ENCODE measurements at regions not wholly inside any gene's neighbourhood (a gene's known extent, or its start where the extent isn't known, plus 50 kb on each side); places are given as distances from the start of the nearest gene placed in this dataset.

- Histone ChIP-seq H3K27me3 (ENCODE audit: control insufficient read depth in 3 of 3, insufficient read depth in 3 of 3, low read length in 2 of 3) (no peaks in the 10 kb centered on the region), H3K36me3 (ENCODE audit: control insufficient read depth in 4 of 4, insufficient read depth in 4 of 4, low read length in 4 of 4) (no peaks in the 10 kb centered on the region), H3K27ac (ENCODE audit: low read depth in 1 of 2, low read length in 1 of 2) (no peak overlapping the region), H3K4me3 (no peak overlapping the region), H3K9ac (ENCODE audit: insufficient read depth in 1 of 2, low read length in 2 of 2) (no peak overlapping the region), H3K9me3 (ENCODE audit: control insufficient read depth in 4 of 4, insufficient read depth in 3 of 4, low read length in 3 of 4) (peaks cover 0 to 3% (median under 1%) of the 10 kb centered on the region in 4 donors), H3K4me1 (ENCODE audit: control insufficient read depth in 5 of 5, insufficient read depth in 5 of 5, low read length in 5 of 5) (peaks cover 0 to 17% (median 4%) of the 10 kb centered on the region in 5 donors)
- TF ChIP-seq, protein P1, sequence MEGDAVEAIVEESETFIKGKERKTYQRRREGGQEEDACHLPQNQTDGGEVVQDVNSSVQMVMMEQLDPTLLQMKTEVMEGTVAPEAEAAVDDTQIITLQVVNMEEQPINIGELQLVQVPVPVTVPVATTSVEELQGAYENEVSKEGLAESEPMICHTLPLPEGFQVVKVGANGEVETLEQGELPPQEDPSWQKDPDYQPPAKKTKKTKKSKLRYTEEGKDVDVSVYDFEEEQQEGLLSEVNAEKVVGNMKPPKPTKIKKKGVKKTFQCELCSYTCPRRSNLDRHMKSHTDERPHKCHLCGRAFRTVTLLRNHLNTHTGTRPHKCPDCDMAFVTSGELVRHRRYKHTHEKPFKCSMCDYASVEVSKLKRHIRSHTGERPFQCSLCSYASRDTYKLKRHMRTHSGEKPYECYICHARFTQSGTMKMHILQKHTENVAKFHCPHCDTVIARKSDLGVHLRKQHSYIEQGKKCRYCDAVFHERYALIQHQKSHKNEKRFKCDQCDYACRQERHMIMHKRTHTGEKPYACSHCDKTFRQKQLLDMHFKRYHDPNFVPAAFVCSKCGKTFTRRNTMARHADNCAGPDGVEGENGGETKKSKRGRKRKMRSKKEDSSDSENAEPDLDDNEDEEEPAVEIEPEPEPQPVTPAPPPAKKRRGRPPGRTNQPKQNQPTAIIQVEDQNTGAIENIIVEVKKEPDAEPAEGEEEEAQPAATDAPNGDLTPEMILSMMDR (IDR thresholded peaks at IDR 0.05; ENCODE audit: control extremely low read depth, extremely low read depth), result no peak
- 86 to 92% methylated on average over 17 to 18 of the region's 18 CpGs for WGBS, 2 donors
- ATAC-seq (ENCODE audit: insufficient read depth, low FRiP score), result no peak
- no peak for DNase-seq
These were observed 64.6 kb downstream of the LINC01488 start for GRCh38 chr11:69545976-69546617.

DNA sequence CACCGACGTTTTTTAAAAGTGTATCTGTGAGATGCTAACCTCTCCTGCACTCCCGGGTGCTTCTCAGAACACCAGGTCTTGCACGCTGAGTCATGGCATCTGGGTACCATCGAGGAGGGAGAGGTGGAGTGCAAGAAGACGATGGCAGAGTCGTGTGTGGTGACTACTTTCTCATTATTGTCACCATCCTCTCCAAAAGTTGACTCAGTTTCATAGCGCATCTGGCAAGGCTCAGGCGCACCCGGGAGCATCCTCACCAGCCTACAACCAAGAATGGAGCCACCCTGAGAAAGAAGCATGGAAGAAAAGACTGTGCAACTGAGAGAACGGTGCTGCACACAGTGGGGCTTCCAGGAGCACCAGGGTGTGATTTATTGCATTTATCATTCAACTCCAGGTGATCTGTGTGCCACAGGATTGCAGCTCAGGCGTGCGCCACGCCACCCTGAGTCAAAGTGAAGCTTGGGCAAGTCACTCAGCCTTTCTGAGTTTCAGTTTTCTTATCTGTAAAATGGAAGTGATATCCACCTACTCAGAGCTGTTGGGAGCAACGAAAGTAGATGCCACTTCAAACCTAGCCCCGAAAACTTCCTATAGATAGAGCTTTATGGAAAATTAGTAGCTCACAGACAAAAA, 65.4 kb downstream of the LINC01488 start:
- H3K27ac ChIP-seq (ENCODE audit: low read depth in 1 of 2, low read length in 1 of 2), result no peak overlapping the region
- H3K27me3 ChIP-seq (ENCODE audit: control insufficient read depth in 3 of 3, insufficient read depth in 3 of 3, low read length in 2 of 3), result no peaks in the 10 kb centered on the region
- no peaks in the 10 kb centered on the region for H3K36me3 ChIP-seq (ENCODE audit: control insufficient read depth in 4 of 4, insufficient read depth in 4 of 4, low read length in 4 of 4)
- WGBS, 2 donors, result 83 to 87% methylated on average over 16 of the region's 16 CpGs
- peaks cover 0 to 10% (median 1%) of the 10 kb centered on the region in 5 donors for H3K4me1 ChIP-seq (ENCODE audit: control insufficient read depth in 5 of 5, insufficient read depth in 5 of 5, low read length in 5 of 5)
- DNase-seq (no peak), ATAC-seq (ENCODE audit: insufficient read depth, low FRiP score) (no peak)
- no peak overlapping the region for H3K9ac ChIP-seq (ENCODE audit: insufficient read depth in 1 of 2, low read length in 2 of 2)
- TF ChIP-seq, protein P1 (IDR thresholded peaks at IDR 0.05; ENCODE audit: control extremely low read depth, extremely low read depth), result no peak
- H3K4me3 ChIP-seq, result no peak overlapping the region
- peaks cover 0 to 6% (median under 1%) of the 10 kb centered on the region in 4 donors for H3K9me3 ChIP-seq (ENCODE audit: control insufficient read depth in 4 of 4, insufficient read depth in 3 of 4, low read length in 3 of 4)

- Histone ChIP-seq H3K27me3 (ENCODE audit: control insufficient read depth in 3 of 3, insufficient read depth in 3 of 3, low read length in 2 of 3) (no peaks in the 10 kb centered on the region), H3K4me1 (ENCODE audit: control insufficient read depth in 5 of 5, insufficient read depth in 5 of 5, low read length in 5 of 5) (no peaks in the 10 kb centered on the region), H3K36me3 (ENCODE audit: control insufficient read depth in 4 of 4, insufficient read depth in 4 of 4, low read length in 4 of 4) (no peaks in the 10 kb centered on the region), H3K4me3 (no peak overlapping the region), H3K9me3 (ENCODE audit: control insufficient read depth in 4 of 4, insufficient read depth in 3 of 4, low read length in 3 of 4) (peaks cover 0 to 7% (median under 1%) of the 10 kb centered on the region in 4 donors), H3K9ac (ENCODE audit: insufficient read depth in 1 of 2, low read length in 2 of 2) (no peak overlapping the region), H3K27ac (ENCODE audit: low read depth in 1 of 2, low read length in 1 of 2) (no peak overlapping the region)
- ATAC-seq (ENCODE audit: insufficient read depth, low FRiP score) (no peak), DNase-seq (no peak)
- 88 to 98% methylated on average over 1 of the region's 1 CpG for WGBS, 2 donors
- TF ChIP-seq, protein P1 (IDR thresholded peaks at IDR 0.05; ENCODE audit: control extremely low read depth, extremely low read depth), result no peak
These were observed 69.4 kb downstream of the LINC01488 start for GRCh38 chr11:69550846-69551245.
